ENCODE measurements at regions not wholly inside any gene's neighbourhood (a gene's known extent, or its start where the extent isn't known, plus 50 kb on each side); places are given as distances from the start of the nearest gene placed in this dataset.

GRCh38 chr4:176422511-176422910, 102.7 kb downstream of the SPCS3 start:
- TF ChIP-seq POLR2A (IDR thresholded peaks at IDR 0.05) (no peak), EP300 (IDR thresholded peaks at IDR 0.05) (no peak)

Data from stomach (tissue), 4 donors.